OCI-LY7 (cell line): ENCODE measurements at regions not wholly inside any gene's neighbourhood (a gene's known extent, or its start where the extent isn't known, plus 50 kb on each side); places are given as distances from the start of the nearest gene placed in this dataset.

Experiments used
- EZH2phosphoT487 ChIP-seq: fragments of 200-600 bp; sonication (generic); IDR thresholded peaks from 2 replicates; pipeline ENCODE4 v1.6.1; 2018; ENCODE audit warnings: low read depth, borderline replicate concordance, mild to moderate bottlenecking, mixed run types, antibody characterized with exemption, low read length, moderate library complexity, mixed read lengths
- TF ChIP-seq, protein P1 (sequence below): fragments of 200-600 bp; sonication (generic); conservative IDR thresholded peaks from 2 replicates; pipeline ENCODE4 v1.5.1; 2014; ENCODE audit warnings: mild to moderate bottlenecking, antibody characterized with exemption, low read length, moderate library complexity, mixed read lengths

- TF ChIP-seq EZH2phosphoT487: no peak
- TF ChIP-seq, protein P1, sequence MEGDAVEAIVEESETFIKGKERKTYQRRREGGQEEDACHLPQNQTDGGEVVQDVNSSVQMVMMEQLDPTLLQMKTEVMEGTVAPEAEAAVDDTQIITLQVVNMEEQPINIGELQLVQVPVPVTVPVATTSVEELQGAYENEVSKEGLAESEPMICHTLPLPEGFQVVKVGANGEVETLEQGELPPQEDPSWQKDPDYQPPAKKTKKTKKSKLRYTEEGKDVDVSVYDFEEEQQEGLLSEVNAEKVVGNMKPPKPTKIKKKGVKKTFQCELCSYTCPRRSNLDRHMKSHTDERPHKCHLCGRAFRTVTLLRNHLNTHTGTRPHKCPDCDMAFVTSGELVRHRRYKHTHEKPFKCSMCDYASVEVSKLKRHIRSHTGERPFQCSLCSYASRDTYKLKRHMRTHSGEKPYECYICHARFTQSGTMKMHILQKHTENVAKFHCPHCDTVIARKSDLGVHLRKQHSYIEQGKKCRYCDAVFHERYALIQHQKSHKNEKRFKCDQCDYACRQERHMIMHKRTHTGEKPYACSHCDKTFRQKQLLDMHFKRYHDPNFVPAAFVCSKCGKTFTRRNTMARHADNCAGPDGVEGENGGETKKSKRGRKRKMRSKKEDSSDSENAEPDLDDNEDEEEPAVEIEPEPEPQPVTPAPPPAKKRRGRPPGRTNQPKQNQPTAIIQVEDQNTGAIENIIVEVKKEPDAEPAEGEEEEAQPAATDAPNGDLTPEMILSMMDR: no peak
These were observed 175.4 kb downstream of the ZBTB18 start for GRCh38 chr1:244226435-244226834.
